ENCODE measurements at regions not wholly inside any gene's neighbourhood (a gene's known extent, or its start where the extent isn't known, plus 50 kb on each side); places are given as distances from the start of the nearest gene placed in this dataset.

- Mint-ChIP-seq H3K4me3 (no peak overlapping the region), H3K27ac (no peak overlapping the region), H3K27me3 (peaks cover 12% of the 10 kb centered on the region), H3K4me1 (no peaks in the 10 kb centered on the region), H3K9me3 (peaks cover 0 to 6% (median 3%) of the 10 kb centered on the region in 7 donors), H3K36me3 (no peaks in the 10 kb centered on the region)
- Histone ChIP-seq H3K4me1 (ENCODE audit: control insufficient read depth, insufficient read depth, low read length, poor library complexity, severe bottlenecking) (no peaks in the 10 kb centered on the region), H3K36me3 (ENCODE audit: control insufficient read depth, insufficient read depth, low read length) (no peaks in the 10 kb centered on the region), H3K9me3 (ENCODE audit: control insufficient read depth in 2 of 2, low read length in 2 of 2) (no peaks in the 10 kb centered on the region), H3K27me3 (ENCODE audit: control insufficient read depth, insufficient read depth, low read length) (no peaks in the 10 kb centered on the region), H3K27ac (ENCODE audit: insufficient read depth, low read length, poor library complexity, severe bottlenecking) (no peak overlapping the region), H3K4me3 (ENCODE audit: low read depth, low read length) (no peak overlapping the region)
- ATAC-seq (ENCODE audit: low read depth in 2 of 2) (no peak), DNase-seq (no peak)
These were observed 102.6 kb upstream of the TNR start for GRCh38 chr1:175845985-175846384.

- no peaks in the 10 kb centered on the region for H3K4me1 Mint-ChIP-seq
- Histone ChIP-seq H3K9me3 (ENCODE audit: control insufficient read depth in 2 of 2, low read length in 2 of 2) (no peaks in the 10 kb centered on the region), H3K27me3 (ENCODE audit: control insufficient read depth, insufficient read depth, low read length) (peaks cover 1% of the 10 kb centered on the region), H3K4me1 (ENCODE audit: control insufficient read depth, insufficient read depth, low read length, poor library complexity, severe bottlenecking) (no peaks in the 10 kb centered on the region), H3K4me3 (ENCODE audit: low read depth, low read length) (no peak overlapping the region), H3K36me3 (ENCODE audit: control insufficient read depth, insufficient read depth, low read length) (no peaks in the 10 kb centered on the region), H3K27ac (ENCODE audit: insufficient read depth, low read length, poor library complexity, severe bottlenecking) (no peak overlapping the region)
- H3K27me3 Mint-ChIP-seq, result peaks cover 12% of the 10 kb centered on the region
- no peak overlapping the region for H3K4me3 Mint-ChIP-seq
- H3K36me3 Mint-ChIP-seq, result no peaks in the 10 kb centered on the region
- peak overlapping the region in 1 of 3 donors; percentile 4 for H3K27ac Mint-ChIP-seq
- H3K9me3 Mint-ChIP-seq, result peaks cover 0 to 6% (median 1%) of the 10 kb centered on the region in 7 donors
- ATAC-seq (ENCODE audit: low read depth in 2 of 2) (no peak), DNase-seq (no peak)
These were observed 101.9 kb upstream of the TNR start for GRCh38 chr1:175845338-175845737.

GRCh38 chr1:175844877-175845276 lies 101.5 kb upstream of the TNR start:
- Histone ChIP-seq H3K36me3 (ENCODE audit: control insufficient read depth, insufficient read depth, low read length) (no peaks in the 10 kb centered on the region), H3K4me3 (ENCODE audit: low read depth, low read length) (no peak overlapping the region), H3K27me3 (ENCODE audit: control insufficient read depth, insufficient read depth, low read length) (peaks cover 6% of the 10 kb centered on the region), H3K9me3 (ENCODE audit: control insufficient read depth in 2 of 2, low read length in 2 of 2) (no peaks in the 10 kb centered on the region), H3K27ac (ENCODE audit: insufficient read depth, low read length, poor library complexity, severe bottlenecking) (no peak overlapping the region), H3K4me1 (ENCODE audit: control insufficient read depth, insufficient read depth, low read length, poor library complexity, severe bottlenecking) (no peaks in the 10 kb centered on the region)
- Mint-ChIP-seq H3K27ac (peak overlapping the region in 1 of 3 donors; percentile 39), H3K36me3 (no peaks in the 10 kb centered on the region), H3K4me1 (no peaks in the 10 kb centered on the region), H3K9me3 (peaks cover 0 to 7% (median 1%) of the 10 kb centered on the region in 7 donors), H3K4me3 (no peak overlapping the region), H3K27me3 (peaks cover 12% of the 10 kb centered on the region)
- DNase-seq (no peak), ATAC-seq (ENCODE audit: low read depth in 2 of 2) (no peak)

- Histone ChIP-seq H3K27ac (ENCODE audit: insufficient read depth, low read length, poor library complexity, severe bottlenecking) (no peak overlapping the region), H3K9me3 (ENCODE audit: control insufficient read depth in 2 of 2, low read length in 2 of 2) (no peaks in the 10 kb centered on the region), H3K4me1 (ENCODE audit: control insufficient read depth, insufficient read depth, low read length, poor library complexity, severe bottlenecking) (no peaks in the 10 kb centered on the region), H3K27me3 (ENCODE audit: control insufficient read depth, insufficient read depth, low read length) (peaks cover 7% of the 10 kb centered on the region), H3K36me3 (ENCODE audit: control insufficient read depth, insufficient read depth, low read length) (no peaks in the 10 kb centered on the region), H3K4me3 (ENCODE audit: low read depth, low read length) (no peak overlapping the region)
- no peak overlapping the region for H3K27ac Mint-ChIP-seq
- H3K36me3 Mint-ChIP-seq, result no peaks in the 10 kb centered on the region
- no peak overlapping the region for H3K4me3 Mint-ChIP-seq
- peaks cover 0 to 7% (median 1%) of the 10 kb centered on the region in 7 donors for H3K9me3 Mint-ChIP-seq
- no peak for DNase-seq
- peaks cover 12% of the 10 kb centered on the region for H3K27me3 Mint-ChIP-seq
- no peaks in the 10 kb centered on the region for H3K4me1 Mint-ChIP-seq
- ATAC-seq (ENCODE audit: low read depth in 2 of 2), result no peak
These were observed 99.2 kb upstream of the TNR start for GRCh38 chr1:175842550-175842949.

GRCh38 chr1:175841738-175842187 lies 98.4 kb upstream of the TNR start:
- Histone ChIP-seq H3K9me3 (ENCODE audit: control insufficient read depth in 2 of 2, low read length in 2 of 2) (no peaks in the 10 kb centered on the region), H3K36me3 (ENCODE audit: control insufficient read depth, insufficient read depth, low read length) (no peaks in the 10 kb centered on the region), H3K4me3 (ENCODE audit: low read depth, low read length) (no peak overlapping the region), H3K4me1 (ENCODE audit: control insufficient read depth, insufficient read depth, low read length, poor library complexity, severe bottlenecking) (no peaks in the 10 kb centered on the region), H3K27me3 (ENCODE audit: control insufficient read depth, insufficient read depth, low read length) (peaks cover 7% of the 10 kb centered on the region), H3K27ac (ENCODE audit: insufficient read depth, low read length, poor library complexity, severe bottlenecking) (no peak overlapping the region)
- Mint-ChIP-seq H3K4me3 (no peak overlapping the region), H3K27me3 (peaks cover 12% of the 10 kb centered on the region), H3K27ac (no peak overlapping the region), H3K9me3 (peaks cover 0 to 7% (median 1%) of the 10 kb centered on the region in 7 donors), H3K36me3 (no peaks in the 10 kb centered on the region), H3K4me1 (no peaks in the 10 kb centered on the region)
- no peak for ATAC-seq (ENCODE audit: low read depth in 2 of 2)
- no peak for DNase-seq

GRCh38 chr1:175840787-175841186 lies 97.4 kb upstream of the TNR start:
- H3K4me1 Mint-ChIP-seq, result no peaks in the 10 kb centered on the region
- H3K36me3 Mint-ChIP-seq, result no peaks in the 10 kb centered on the region
- peaks cover 0 to 8% (median 1%) of the 10 kb centered on the region in 7 donors for H3K9me3 Mint-ChIP-seq
- no peaks in the 10 kb centered on the region for H3K9me3 ChIP-seq (ENCODE audit: control insufficient read depth in 2 of 2, low read length in 2 of 2)
- H3K27me3 ChIP-seq (ENCODE audit: control insufficient read depth, insufficient read depth, low read length), result peaks cover 7% of the 10 kb centered on the region
- no peak overlapping the region for H3K27ac Mint-ChIP-seq
- DNase-seq, result no peak
- H3K36me3 ChIP-seq (ENCODE audit: control insufficient read depth, insufficient read depth, low read length), result no peaks in the 10 kb centered on the region
- no peaks in the 10 kb centered on the region for H3K4me1 ChIP-seq (ENCODE audit: control insufficient read depth, insufficient read depth, low read length, poor library complexity, severe bottlenecking)
- no peak for ATAC-seq (ENCODE audit: low read depth in 2 of 2)
- no peak overlapping the region for H3K27ac ChIP-seq (ENCODE audit: insufficient read depth, low read length, poor library complexity, severe bottlenecking)
- no peak overlapping the region for H3K4me3 Mint-ChIP-seq
- H3K4me3 ChIP-seq (ENCODE audit: low read depth, low read length), result no peak overlapping the region
- peaks cover 12% of the 10 kb centered on the region for H3K27me3 Mint-ChIP-seq

GRCh38 chr1:175839779-175840669 lies 96.6 kb upstream of the TNR start:
- ATAC-seq (ENCODE audit: low read depth in 2 of 2), result no peak
- no peak for DNase-seq

GRCh38 chr1:175834597-175834996 lies 91.2 kb upstream of the TNR start:
- H3K4me3 ChIP-seq (ENCODE audit: low read depth, low read length), result no peak overlapping the region
- H3K27ac ChIP-seq (ENCODE audit: insufficient read depth, low read length, poor library complexity, severe bottlenecking), result no peak overlapping the region
- DNase-seq (no peak), ATAC-seq (ENCODE audit: low read depth in 2 of 2) (no peak)
- H3K27me3 ChIP-seq (ENCODE audit: control insufficient read depth, insufficient read depth, low read length), result no peaks in the 10 kb centered on the region
- Mint-ChIP-seq H3K9me3 (peaks cover 0 to 6% (median 0%) of the 10 kb centered on the region in 7 donors), H3K4me3 (no peak overlapping the region), H3K4me1 (no peaks in the 10 kb centered on the region), H3K36me3 (no peaks in the 10 kb centered on the region), H3K27me3 (peaks cover 3% of the 10 kb centered on the region), H3K27ac (no peak overlapping the region)
- H3K9me3 ChIP-seq (ENCODE audit: control insufficient read depth in 2 of 2, low read length in 2 of 2), result no peaks in the 10 kb centered on the region
- no peaks in the 10 kb centered on the region for H3K36me3 ChIP-seq (ENCODE audit: control insufficient read depth, insufficient read depth, low read length)
- H3K4me1 ChIP-seq (ENCODE audit: control insufficient read depth, insufficient read depth, low read length, poor library complexity, severe bottlenecking), result no peaks in the 10 kb centered on the region

More at GRCh38 chr1:175839779-175840669, 96.6 kb upstream of the TNR start:
- peaks cover 0 to 8% (median 1%) of the 10 kb centered on the region in 7 donors for H3K9me3 Mint-ChIP-seq
- no peak overlapping the region for H3K4me3 Mint-ChIP-seq
- H3K27ac ChIP-seq (ENCODE audit: insufficient read depth, low read length, poor library complexity, severe bottlenecking), result no peak overlapping the region
- peaks cover 7% of the 10 kb centered on the region for H3K27me3 ChIP-seq (ENCODE audit: control insufficient read depth, insufficient read depth, low read length)
- H3K4me1 Mint-ChIP-seq, result no peaks in the 10 kb centered on the region
- H3K4me1 ChIP-seq (ENCODE audit: control insufficient read depth, insufficient read depth, low read length, poor library complexity, severe bottlenecking), result no peaks in the 10 kb centered on the region
- H3K9me3 ChIP-seq (ENCODE audit: control insufficient read depth in 2 of 2, low read length in 2 of 2), result no peaks in the 10 kb centered on the region
- no peaks in the 10 kb centered on the region for H3K36me3 Mint-ChIP-seq
- H3K27ac Mint-ChIP-seq, result no peak overlapping the region
- H3K27me3 Mint-ChIP-seq, result peaks cover 12% of the 10 kb centered on the region
- no peaks in the 10 kb centered on the region for H3K36me3 ChIP-seq (ENCODE audit: control insufficient read depth, insufficient read depth, low read length)
- H3K4me3 ChIP-seq (ENCODE audit: low read depth, low read length), result no peak overlapping the region

Measured in CD4-positive, CD25-positive, alpha-beta regulatory T cell (primary cell).